Mucosa of descending colon (tissue), 3 donors: ENCODE measurements at regions not wholly inside any gene's neighbourhood (a gene's known extent, or its start where the extent isn't known, plus 50 kb on each side); places are given as distances from the start of the nearest gene placed in this dataset.

Experiments used
- ATAC-seq: fragments of 200-7000 bp; cut with Tn5 transposase; one replicate; pipeline ENCODE4 v1.9.1; 2020; ENCODE audit warnings: mild to moderate bottlenecking, moderate library complexity
- DNase-seq, 3 donors: peaks; one replicate each; pipeline ENCODE4 v3.0.0-alpha.2; 2020
- H3K36me3 ChIP-seq: fragments of 200-600 bp; one replicate; pipeline ENCODE4 v1.8.0; 2021; ENCODE audit warnings: low read depth, mild to moderate bottlenecking
- H3K4me1 ChIP-seq: fragments of 200-600 bp; one replicate; pipeline ENCODE4 v1.8.0; 2021; ENCODE audit warnings: low read depth, mild to moderate bottlenecking
- H3K4me3 ChIP-seq: fragments of 200-600 bp; one replicate; pipeline ENCODE4 v1.8.0; 2021; ENCODE audit warnings: mild to moderate bottlenecking
- H3K9me3 ChIP-seq: fragments of 200-600 bp; one replicate; pipeline ENCODE4 v1.8.0; 2021; ENCODE audit warnings: mild to moderate bottlenecking
- intact Hi-C, 2 donors: fragments of 100-400 bp; cut with DNase I in 1 of 2; cut with micrococcal nuclease in 1 of 2; formaldehyde crosslinking; loops; one replicate each; pipeline versions ENCODE4 v1.11.0 to v1.11.1; 2022; cut with DNase I, micrococcal nuclease
- TF ChIP-seq, protein P1 (sequence below): fragments of 200-600 bp; IDR thresholded peaks from one replicate; pipeline ENCODE4 v1.8.0; 2022; ENCODE audit warnings: antibody characterized with exemption, mild to moderate bottlenecking
- donor health status: DM: no; HTN: no; CAD: no; lungs with moderate emphysema.
- donor health status: DM: no; HTN: no; CAD: no.
- donor health status: DM: no; HTN: yes; CAD: no.

DNA sequence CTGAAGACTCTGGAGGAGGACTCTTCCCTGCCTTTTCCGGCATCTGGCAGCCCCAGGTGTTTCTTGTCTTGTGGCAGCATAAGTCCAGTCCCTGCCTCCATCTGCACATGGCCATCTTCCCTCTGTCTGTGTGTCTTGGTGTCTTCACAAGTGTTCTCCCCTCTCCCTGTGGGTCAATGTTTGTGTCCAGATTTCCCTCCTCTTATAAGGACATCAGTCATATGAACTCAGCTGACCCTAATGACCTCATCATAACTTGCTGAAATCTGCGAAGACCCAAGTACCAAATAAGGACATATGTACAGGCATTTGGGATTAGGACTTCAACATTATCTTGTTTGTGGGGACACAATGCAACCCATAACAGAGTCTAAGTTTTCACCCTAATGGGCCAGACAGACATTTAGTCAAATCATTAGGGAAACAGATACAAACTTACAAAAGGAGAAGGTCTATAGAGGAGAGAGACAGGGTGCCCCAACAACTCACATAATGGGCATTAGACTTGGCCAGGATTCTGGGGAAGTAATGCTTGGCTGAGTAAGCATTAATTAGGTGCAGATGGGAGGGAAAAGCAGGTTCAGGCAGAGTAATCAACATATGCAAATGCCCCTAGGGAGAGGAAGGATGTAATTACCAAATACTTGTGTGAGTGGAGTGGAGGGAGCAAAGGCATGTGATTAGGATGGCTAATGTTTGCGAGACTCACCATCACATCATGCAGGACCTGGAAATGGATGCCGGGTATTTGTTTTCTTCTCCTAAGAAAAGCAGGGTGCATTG lies 372.8 kb upstream of the TBL1XR1 start:
- Histone ChIP-seq H3K4me3 (no peak overlapping the region), H3K4me1 (no peaks in the 10 kb centered on the region), H3K36me3 (no peaks in the 10 kb centered on the region), H3K9me3 (no peaks in the 10 kb centered on the region)
- TF ChIP-seq, protein P1, sequence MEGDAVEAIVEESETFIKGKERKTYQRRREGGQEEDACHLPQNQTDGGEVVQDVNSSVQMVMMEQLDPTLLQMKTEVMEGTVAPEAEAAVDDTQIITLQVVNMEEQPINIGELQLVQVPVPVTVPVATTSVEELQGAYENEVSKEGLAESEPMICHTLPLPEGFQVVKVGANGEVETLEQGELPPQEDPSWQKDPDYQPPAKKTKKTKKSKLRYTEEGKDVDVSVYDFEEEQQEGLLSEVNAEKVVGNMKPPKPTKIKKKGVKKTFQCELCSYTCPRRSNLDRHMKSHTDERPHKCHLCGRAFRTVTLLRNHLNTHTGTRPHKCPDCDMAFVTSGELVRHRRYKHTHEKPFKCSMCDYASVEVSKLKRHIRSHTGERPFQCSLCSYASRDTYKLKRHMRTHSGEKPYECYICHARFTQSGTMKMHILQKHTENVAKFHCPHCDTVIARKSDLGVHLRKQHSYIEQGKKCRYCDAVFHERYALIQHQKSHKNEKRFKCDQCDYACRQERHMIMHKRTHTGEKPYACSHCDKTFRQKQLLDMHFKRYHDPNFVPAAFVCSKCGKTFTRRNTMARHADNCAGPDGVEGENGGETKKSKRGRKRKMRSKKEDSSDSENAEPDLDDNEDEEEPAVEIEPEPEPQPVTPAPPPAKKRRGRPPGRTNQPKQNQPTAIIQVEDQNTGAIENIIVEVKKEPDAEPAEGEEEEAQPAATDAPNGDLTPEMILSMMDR, result no peak
- intact Hi-C loops, result no loop called here
- DNase-seq, result no peak
- ATAC-seq, result no peak

DNA sequence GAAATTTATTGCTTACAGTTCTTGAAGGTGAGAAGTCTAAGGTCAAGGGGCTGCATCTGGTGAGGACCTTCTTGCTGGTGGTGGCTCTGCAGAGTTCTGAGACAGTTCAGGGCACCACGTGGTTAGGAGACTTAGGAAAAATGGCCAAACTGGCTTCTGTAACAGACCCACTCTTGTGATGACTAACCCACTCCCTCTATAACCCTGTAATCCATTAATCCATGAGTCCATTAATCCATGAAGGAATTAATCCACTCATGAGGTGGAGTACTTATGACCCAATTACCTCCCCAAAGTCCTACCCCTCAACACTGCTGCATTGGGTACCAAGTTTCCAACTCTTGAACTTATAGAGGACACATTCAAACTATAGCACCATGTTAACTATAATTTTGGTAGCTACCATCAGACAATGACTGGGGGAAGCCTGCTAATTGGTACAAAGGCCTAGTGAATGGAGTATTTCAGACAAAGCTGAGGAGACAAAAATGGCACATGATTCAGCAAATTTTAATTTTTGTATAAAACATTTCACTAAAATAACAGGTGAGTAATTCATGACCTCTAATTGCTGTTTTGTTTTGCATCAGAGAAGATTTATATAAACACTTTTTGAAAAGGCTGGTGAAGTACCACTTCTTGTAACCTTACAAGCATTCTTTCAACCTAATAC lies 374.1 kb upstream of the TBL1XR1 start:
- intact Hi-C loops, result no loop called here
- TF ChIP-seq, protein P1, result no peak
- H3K36me3 ChIP-seq, result no peaks in the 10 kb centered on the region
- H3K4me3 ChIP-seq, result no peak overlapping the region
- ATAC-seq (no peak), DNase-seq (no peak)
- H3K4me1 ChIP-seq, result no peaks in the 10 kb centered on the region
- no peaks in the 10 kb centered on the region for H3K9me3 ChIP-seq

DNA sequence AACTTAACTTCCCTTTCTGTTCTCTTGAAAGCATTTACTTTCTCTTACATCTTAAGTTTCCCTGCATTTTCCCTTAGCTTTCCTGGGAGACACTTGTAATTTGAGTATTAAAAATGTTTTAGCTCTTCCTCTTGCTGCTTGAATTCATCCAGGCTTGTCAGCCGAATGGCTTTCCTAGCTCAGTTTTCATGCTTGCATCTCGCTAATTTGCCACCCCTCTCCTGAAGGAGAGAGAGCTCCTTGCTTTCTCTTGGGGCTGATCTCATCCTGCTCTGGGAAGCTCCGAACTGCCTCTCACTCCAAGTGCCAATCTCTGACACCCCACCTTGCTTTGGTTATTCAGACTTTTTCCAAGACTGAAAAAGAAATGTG lies 374.6 kb upstream of the TBL1XR1 start:
- H3K4me3 ChIP-seq, result no peak overlapping the region

DNA sequence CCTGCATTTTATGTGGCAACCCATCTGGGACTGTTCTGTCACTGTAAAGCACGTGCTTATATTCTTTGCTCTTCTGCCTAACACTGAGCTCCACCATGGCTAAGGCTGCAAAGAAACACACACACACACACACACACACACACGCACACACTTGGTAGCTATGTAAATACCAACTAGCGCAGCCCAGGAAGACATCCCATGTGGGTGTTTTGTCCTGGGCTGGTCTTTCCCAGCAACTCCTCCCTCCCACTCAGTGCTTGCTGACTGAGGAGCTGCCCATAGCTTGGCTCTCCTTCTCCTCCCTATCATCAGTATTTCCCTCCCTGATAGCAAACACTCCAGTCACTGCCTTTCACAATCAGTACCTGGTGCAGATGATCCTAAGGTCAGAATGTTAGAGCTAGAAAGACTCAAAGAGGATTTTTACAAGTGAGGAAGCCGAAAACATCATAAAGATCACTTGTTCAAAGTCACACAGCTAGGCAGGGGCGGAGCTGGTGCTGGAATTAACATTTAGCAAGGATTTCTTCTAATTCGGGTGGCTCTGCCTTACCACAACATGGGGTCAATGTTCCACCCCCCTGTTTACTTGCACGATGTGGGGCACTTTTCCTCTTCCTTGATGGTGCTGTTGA lies 377.1 kb upstream of the TBL1XR1 start:
- no peaks in the 10 kb centered on the region for H3K4me1 ChIP-seq
- ATAC-seq, result peak; percentile 97
- TF ChIP-seq, protein P1, result no peak
- peak; percentile 52 to 86 (median 65) for DNase-seq
- H3K36me3 ChIP-seq, result no peaks in the 10 kb centered on the region
- H3K4me3 ChIP-seq, result no peak overlapping the region
- H3K9me3 ChIP-seq, result no peaks in the 10 kb centered on the region
- intact Hi-C loops, result no loop called here

More for the DNA sequence above, 374.6 kb upstream of the TBL1XR1 start:
- TF ChIP-seq, protein P1, result no peak
- Histone ChIP-seq H3K4me1 (no peaks in the 10 kb centered on the region), H3K9me3 (no peaks in the 10 kb centered on the region), H3K36me3 (no peaks in the 10 kb centered on the region)
- no peak for DNase-seq
- ATAC-seq, result no peak
- intact Hi-C loops, result no loop called here

DNA sequence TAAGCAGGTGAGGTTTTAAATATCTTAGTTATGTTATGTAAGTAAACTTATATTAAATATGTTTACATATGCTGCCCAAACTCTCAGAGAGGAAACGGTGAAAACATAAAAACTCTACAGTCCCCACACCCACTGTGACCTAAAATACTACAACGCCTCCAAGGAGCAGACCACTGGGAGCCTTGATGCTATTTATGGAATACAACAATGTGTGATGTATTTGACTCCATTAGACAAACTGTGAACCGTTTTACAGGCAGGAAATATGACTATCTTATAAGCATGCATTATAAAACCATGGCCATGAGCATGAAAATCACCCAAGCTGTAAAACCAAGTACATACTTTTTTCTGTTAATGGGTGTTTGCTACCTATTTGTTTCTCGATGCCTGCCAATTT lies 379.5 kb upstream of the TBL1XR1 start:
- ATAC-seq, result no peak
- no peak overlapping the region for H3K4me3 ChIP-seq
- intact Hi-C loops, result no loop called here
- TF ChIP-seq, protein P1, result no peak
- no peaks in the 10 kb centered on the region for H3K36me3 ChIP-seq
- no peak for DNase-seq
- no peaks in the 10 kb centered on the region for H3K9me3 ChIP-seq
- H3K4me1 ChIP-seq, result no peaks in the 10 kb centered on the region
